SW480 (cell line): ENCODE measurements at regions not wholly inside any gene's neighbourhood (a gene's known extent, or its start where the extent isn't known, plus 50 kb on each side); places are given as distances from the start of the nearest gene placed in this dataset.

Experiments used
- DNase-seq: peaks from one replicate; pipeline ENCODE4 v3.0.0-alpha.2; 2016; ENCODE audit warnings: low spot score

- DNase-seq, result peak; percentile 89
These were observed 59.1 kb upstream of the PJA2 start for GRCh38 chr5:109468737-109469420.

- no peak for DNase-seq
These were observed 58.5 kb upstream of the PJA2 start for GRCh38 chr5:109468288-109468676.

GRCh38 chr5:109467058-109467457 is 57.3 kb upstream of the PJA2 start:
- DNase-seq, result no peak
